HG03095 (cell line): ENCODE measurements at regions not wholly inside any gene's neighbourhood (a gene's known extent, or its start where the extent isn't known, plus 50 kb on each side); places are given as distances from the start of the nearest gene placed in this dataset.

Experiments
- ATAC-seq: cut with Tn5 transposase; IDR thresholded peaks from one replicate; pipeline ENCODE4 v1.9.1; 2021; ENCODE audit warnings: moderate library complexity; ENCODE audit not compliant: unreplicated experiment

GRCh38 chr1:5256793-5257192 lies 602.4 kb downstream of the AJAP1 start:
- ATAC-seq: no peak

- no peak for ATAC-seq
These were observed 600.6 kb downstream of the AJAP1 start for GRCh38 chr1:5254975-5255374.

- no peak for ATAC-seq
These were observed 599.8 kb downstream of the AJAP1 start for GRCh38 chr1:5254131-5254725.

- no peak for ATAC-seq
These were observed 598.6 kb downstream of the AJAP1 start for GRCh38 chr1:5253036-5253435.

- ATAC-seq: no peak
These were observed 595.9 kb downstream of the AJAP1 start for GRCh38 chr1:5250336-5250735.

GRCh38 chr1:5245348-5245747 lies 590.9 kb downstream of the AJAP1 start:
- no peak for ATAC-seq

- no peak for ATAC-seq
These were observed 590.3 kb downstream of the AJAP1 start for GRCh38 chr1:5244631-5245285.

- no peak for ATAC-seq
These were observed 588.4 kb downstream of the AJAP1 start for GRCh38 chr1:5242850-5243249.

- ATAC-seq: no peak
These were observed 585.5 kb downstream of the AJAP1 start for GRCh38 chr1:5239911-5240310.

GRCh38 chr1:5238351-5239130 lies 584.1 kb downstream of the AJAP1 start:
- ATAC-seq: no peak

- ATAC-seq: no peak
These were observed 581.0 kb downstream of the AJAP1 start for GRCh38 chr1:5235355-5235899.

- no peak for ATAC-seq
These were observed 578.1 kb downstream of the AJAP1 start for GRCh38 chr1:5232537-5232936.

GRCh38 chr1:5231541-5232315 lies 577.3 kb downstream of the AJAP1 start:
- ATAC-seq: no peak

- no peak for ATAC-seq
These were observed 572.7 kb downstream of the AJAP1 start for GRCh38 chr1:5227114-5227513.

- ATAC-seq: no peak
These were observed 571.6 kb downstream of the AJAP1 start for GRCh38 chr1:5225707-5226704.

GRCh38 chr1:5223206-5223605 lies 568.8 kb downstream of the AJAP1 start:
- ATAC-seq: no peak

- no peak for ATAC-seq
These were observed 568.2 kb downstream of the AJAP1 start for GRCh38 chr1:5222626-5223025.

GRCh38 chr1:5221451-5221850 lies 567.0 kb downstream of the AJAP1 start:
- ATAC-seq: no peak

- ATAC-seq: no peak
These were observed 566.4 kb downstream of the AJAP1 start for GRCh38 chr1:5220821-5221220.

- ATAC-seq: no peak
These were observed 566.0 kb downstream of the AJAP1 start for GRCh38 chr1:5220421-5220820.
